Hepatic stellate cell (primary cell): ENCODE measurements at regions not wholly inside any gene's neighbourhood (a gene's known extent, or its start where the extent isn't known, plus 50 kb on each side); places are given as distances from the start of the nearest gene placed in this dataset.
"Not testable (repeated sequence)": the region's sequence is repeated elsewhere in the genome, so short reads cannot be mapped to it uniquely, and the experiment has no call there.

ENCODE experiments used
- DNase-seq: peaks from one replicate; pipeline ENCODE4 v3.0.0; 2011; ENCODE audit warnings: low spot score

DNA sequence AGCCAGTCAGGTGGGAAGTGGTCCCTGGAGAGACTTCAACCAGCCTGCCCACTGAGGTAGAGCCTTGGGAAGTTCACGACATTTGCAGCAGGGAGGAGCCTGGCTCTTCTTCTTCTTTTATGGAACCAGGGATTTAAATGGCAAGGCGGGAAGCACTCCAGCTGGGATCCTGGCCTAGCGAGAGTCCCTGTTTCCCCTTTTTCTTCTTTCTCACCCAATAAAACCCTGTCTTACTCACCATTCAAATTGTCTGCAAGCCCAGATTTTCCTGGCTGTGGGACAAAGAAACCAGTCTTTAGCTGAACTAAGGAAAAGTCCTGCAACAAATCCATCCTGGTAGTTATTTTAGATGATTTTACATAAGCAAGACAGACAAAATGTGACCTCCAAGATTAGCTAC lies 503.7 kb downstream of the CDH10 start:
- DNase-seq: no peak

DNA sequence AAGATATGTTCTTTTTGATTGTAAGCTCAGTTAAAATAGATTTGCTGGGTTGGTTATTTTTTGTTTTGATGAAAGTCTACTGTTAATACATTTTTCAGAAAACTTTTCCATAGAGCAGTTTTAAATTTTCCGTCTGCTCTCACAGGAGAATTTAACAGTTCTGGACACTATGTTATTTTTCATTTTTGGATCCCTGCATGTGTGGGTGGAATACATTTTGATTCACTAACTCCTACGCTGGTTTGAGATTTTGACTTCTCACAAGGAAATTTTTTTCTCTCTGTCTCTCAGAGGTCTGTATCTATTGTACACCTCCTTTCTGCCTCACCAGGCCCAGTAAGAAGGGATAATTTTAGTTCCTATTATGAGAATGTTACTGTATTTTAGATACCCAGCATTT lies 502.4 kb downstream of the CDH10 start:
- DNase-seq: no peak

DNA sequence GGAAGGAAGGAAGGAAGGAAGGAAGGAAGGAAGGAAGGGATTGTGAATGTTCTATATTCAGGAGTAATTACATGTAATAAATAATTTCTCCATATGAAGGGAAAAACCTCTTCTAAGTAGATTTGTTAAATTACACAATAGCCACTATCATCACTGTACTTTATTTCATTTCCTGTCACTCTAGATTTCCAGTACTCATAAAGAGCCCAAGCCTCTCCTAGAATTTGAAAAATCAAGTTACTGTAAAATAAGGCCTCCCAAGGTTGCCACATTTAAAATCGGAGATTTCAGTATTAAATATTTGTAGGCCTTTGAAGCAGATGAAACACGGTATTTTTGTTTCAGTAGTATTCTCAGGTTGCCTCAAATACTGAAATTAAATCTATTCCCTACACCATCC lies 499.0 kb downstream of the CDH10 start:
- no peak for DNase-seq

DNA sequence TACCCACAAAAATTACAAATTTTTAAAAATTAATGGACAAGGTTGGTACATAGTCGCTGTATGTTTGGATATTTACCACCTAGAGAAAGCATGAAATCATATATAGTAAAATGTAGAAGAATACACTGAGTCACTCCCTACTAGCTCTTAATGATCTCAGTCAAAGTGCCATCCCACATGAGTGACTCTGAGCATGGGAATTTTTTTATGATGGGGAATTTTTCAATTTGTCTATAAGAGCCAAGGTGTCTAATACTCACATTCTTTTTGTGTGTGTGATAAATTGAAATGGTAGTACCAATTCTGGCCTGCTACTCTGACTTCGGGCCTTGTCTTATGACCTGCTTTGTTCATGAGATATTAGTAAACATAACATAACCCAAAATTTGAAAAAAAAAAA lies 483.2 kb downstream of the CDH10 start:
- DNase-seq: no peak

DNA sequence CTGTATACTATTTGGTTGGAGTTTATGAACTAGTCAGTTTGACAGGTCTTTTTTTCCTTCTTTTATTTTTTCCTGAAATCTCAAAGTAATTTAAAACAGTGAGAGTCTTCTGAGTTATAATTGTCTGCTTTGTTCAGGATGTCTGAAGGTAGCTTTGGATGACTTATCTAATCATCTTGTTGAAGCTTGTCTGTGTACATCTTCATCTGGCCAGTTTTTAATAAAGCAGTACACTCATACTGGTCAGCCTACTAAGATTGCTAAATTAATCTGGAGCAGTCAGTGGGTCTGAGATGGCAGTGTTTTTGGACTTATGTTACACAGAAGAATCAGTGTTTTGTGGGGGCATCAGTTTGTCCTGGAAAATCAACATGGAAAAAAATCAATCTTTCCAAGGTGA lies 482.4 kb downstream of the CDH10 start:
- DNase-seq: no peak

DNA sequence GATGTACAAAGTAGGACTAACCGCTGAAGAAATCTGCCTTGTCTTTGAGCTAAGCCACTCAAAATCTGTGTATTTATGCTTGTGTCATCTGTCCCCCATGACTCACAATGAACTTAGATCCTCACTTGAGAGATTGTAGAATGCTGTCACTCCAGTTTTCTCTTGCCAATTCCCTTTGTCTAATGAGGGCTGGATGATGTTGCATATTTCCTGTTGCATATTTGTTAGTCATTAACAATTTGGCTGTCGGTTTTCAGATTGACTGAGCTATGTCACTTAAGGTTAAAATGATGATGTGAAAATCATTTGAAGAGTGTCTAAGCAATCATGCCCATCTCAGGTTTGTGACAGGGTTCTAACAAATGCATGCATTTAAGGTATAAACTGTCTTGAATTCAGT lies 481.7 kb downstream of the CDH10 start:
- DNase-seq: no peak

DNA sequence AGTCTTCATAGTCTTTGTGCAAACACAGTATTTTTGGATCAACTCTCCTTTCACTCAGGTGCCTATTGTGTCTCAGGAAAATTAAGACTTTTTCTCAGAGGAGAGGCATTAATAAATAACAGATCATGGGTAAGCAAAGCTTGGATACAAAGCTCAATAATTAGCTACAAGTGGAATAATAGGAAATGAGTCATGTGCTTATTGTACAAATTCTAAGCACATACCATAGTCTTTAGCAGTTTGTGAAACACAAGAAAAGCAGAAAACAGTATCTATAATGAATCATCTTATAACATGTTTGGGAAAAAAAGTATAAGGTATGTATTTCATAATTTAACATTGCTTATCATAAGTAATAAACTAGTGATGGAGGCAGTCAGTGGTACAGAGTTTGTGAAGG lies 477.0 kb downstream of the CDH10 start:
- DNase-seq: no peak

GRCh38 chr5:24170026-24170425 lies 474.8 kb downstream of the CDH10 start:
- DNase-seq: no peak

GRCh38 chr5:24170930-24171329 lies 473.8 kb downstream of the CDH10 start:
- DNase-seq: not testable (repeated sequence)

- DNase-seq: no peak
Observed at GRCh38 chr5:24177821-24178220, 467.0 kb downstream of the CDH10 start.

DNA sequence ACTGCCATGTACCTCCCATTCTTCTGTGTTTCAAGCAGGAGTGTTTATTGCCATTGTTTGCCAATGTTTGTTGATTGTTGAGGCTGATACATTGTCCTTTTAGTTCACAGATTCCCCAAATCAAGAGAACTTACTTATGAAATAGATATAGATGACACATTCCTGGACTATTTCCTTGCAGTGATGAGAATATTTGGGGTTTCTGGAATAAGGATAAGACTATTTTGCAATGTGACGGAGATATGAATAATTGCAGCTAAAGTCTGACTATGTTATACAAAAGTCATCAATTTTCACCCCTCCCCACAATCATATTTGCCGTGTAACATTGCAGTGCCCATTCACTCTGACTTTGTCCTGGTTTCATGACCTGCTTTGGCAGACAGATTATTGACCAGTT lies 460.8 kb downstream of the CDH10 start:
- no peak for DNase-seq

DNA sequence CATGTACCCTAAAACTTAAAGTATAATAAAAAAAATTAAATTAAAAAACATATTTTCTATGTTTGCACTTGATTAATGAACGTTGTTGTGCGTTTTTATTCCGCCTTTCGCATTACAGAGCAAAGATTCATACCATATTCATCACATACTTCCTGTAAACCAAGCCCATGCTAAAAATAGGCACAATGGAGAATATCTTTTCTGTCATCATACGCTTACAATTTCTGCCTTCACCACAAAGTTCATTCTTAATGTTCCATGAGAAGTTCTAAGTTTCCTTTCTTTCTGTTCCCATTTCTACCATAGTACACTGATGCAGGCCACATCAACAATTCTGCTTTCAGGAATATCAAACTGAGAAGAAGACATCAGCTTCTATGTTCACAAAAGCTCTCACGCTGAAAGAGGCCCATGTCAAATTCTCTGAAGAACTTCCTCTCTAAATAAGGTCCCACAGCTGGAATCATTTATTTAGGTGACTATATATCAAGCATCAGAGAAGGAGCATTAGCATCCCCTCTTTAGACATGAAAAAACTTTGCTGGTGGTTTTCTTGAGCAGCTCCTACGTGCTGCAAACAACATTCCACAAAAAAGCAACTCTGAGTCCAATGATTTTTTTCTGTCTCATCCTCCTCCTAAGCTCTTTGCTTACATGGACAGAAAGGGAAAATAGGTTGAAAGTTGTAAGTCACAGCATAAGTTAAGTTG lies 456.4 kb downstream of the CDH10 start:
- DNase-seq: no peak

DNA sequence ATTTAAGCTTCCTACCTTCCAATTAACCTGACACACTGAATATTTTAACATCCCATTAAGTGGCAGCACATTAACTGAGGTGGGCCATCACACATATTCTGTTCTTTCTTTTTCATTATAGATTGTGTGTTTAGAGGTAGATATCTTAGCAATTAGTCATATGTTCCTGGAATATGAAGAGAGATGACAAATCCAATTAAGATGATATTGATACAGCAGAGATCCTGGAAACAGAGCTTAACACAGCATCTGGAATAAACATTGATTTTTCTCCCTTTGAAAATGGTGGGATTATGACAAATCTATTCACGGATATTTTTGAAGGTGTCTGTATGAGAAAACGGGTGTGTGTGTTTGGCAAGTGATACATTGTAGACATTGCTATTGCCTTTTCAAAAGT lies 448.0 kb downstream of the CDH10 start:
- no peak for DNase-seq

GRCh38 chr5:24208686-24209106 lies 436.1 kb downstream of the CDH10 start:
- DNase-seq: no peak

- DNase-seq: no peak
Observed at GRCh38 chr5:24215114-24215513, 429.7 kb downstream of the CDH10 start.

DNA sequence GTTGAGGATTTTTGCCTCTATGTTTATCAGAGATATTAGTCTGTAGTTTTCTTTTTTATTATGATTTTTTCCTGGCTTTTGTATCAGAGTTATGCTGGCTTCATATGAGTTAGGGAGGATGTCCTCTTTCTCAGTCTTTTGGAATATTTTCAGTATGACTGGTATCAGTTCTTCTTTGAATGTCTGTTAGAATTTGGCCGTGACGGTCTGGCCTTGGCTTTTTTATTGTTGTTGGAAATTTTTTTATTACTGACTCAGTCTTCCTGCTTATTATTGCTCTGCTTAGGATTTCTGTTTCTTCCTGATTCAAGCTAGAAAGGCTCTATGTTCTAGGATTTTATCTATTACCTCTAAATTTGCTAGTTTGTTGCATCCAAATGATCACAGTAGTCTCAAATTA lies 421.9 kb downstream of the CDH10 start:
- DNase-seq: no peak

DNA sequence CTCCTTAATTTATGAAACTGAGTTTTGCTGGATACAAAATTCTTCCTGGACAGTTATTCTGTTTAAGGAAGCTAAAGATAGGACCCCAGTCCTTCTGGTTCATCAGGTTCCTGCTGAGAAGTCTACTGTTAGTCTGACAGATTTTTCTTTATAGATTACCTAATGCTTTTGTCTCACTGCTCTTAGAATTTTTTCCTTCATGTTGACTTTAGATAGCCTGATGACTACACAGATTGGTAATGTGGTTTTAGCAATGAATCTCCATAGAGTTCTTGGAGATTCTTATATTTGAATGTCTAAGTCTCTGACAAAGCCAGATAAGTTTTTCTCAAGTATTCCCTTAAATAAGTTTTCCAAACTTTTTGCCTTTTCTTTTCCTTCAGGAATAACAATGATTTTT lies 419.7 kb downstream of the CDH10 start:
- DNase-seq: no peak

GRCh38 chr5:24226479-24226878 lies 418.3 kb downstream of the CDH10 start:
- no peak for DNase-seq

- not testable (repeated sequence) for DNase-seq
Observed at GRCh38 chr5:24227881-24228280, 416.9 kb downstream of the CDH10 start.

DNA sequence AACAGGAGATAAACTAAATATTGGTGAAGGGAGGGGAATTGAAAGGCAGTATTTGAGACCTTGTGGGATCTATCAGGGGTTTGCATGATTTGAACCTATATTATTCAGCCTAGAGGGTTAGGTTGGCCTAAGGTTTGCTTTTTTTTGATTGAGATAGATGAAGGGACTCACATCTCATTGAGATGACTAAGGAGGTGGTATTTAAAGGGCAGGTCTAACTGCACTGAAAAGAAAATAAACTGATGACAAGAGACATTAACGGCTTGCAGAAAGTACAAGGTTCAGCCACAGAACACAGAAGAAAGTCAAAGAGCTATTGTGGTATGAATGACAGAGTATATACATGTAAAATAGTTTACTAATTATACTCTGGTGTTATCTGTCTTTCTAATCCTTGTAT lies 412.7 kb downstream of the CDH10 start:
- no peak for DNase-seq

DNA sequence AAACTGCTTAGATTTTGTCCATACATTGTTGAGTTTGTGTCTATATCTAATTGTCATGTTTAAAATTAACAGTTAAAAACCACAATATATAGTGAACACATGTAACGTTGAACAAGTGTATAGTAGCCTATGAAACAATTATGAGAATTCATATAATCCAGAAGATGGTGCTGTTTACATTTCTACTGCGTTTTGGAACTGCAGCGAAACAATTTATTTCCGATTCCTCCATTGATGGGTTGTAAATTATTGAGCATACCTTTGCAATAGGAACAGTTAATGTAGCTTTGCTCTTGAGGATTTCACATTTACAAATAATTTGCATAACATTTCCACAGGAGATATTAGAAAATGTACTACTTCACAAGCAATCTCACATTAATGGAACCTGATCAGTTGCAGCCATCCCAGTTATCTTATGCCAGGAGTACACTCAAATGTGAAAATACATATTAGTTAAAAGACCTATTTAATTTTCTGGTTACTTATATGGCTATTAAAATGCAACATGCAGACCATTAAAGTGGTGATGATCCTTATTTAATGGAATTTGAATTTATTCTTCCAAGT lies 411.8 kb downstream of the CDH10 start:
- no peak for DNase-seq

DNA sequence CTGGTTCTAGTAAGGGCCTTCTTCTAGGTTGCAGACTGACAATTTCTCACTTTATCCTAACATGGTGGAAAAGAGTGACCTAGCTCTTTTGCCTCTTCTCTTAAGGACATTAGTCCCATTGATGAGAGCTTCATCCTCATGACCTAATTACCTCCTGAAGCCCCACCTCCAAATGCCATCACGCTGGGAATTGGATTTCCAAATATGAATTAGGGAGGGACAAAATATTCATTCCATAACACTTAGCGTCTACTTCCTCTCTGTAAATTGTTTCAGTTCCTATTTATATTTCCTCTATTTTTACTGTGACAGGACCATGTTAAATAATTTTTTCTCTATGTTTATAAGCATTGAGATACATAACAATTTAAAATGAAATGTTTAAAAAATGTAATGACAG lies 408.8 kb downstream of the CDH10 start:
- DNase-seq: no peak

GRCh38 chr5:24245821-24246220 lies 399.0 kb downstream of the CDH10 start:
- no peak for DNase-seq

DNA sequence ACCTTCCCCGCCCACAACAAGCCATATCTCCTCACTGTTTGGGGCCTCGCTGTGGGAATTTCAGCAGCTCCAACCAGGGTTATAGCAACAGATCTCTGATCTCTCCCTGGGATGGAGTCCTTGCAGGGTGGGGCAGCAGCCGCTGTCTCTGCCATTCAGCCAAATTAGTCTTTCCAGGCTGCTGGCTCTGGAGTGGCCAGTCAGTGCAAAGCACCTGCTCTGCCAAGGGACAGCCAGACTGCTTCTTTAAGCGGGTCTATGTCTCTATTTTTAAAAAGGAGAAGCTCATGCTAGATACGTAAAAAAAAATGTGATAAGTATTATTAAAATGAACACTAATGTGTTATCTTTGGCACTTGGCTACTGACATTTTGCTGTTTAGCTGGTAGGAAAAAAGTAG lies 380.2 kb downstream of the CDH10 start:
- no peak for DNase-seq
